ENCODE measurements at regions not wholly inside any gene's neighbourhood (a gene's known extent, or its start where the extent isn't known, plus 50 kb on each side); places are given as distances from the start of the nearest gene placed in this dataset.

- in situ Hi-C loops (cut with HindIII; ENCODE audit: low sequenced_read_pairs) = no loop called here
These were observed 283.4 kb downstream of the GAS1 start for GRCh38 chr9:86663905-86664304.

DNA sequence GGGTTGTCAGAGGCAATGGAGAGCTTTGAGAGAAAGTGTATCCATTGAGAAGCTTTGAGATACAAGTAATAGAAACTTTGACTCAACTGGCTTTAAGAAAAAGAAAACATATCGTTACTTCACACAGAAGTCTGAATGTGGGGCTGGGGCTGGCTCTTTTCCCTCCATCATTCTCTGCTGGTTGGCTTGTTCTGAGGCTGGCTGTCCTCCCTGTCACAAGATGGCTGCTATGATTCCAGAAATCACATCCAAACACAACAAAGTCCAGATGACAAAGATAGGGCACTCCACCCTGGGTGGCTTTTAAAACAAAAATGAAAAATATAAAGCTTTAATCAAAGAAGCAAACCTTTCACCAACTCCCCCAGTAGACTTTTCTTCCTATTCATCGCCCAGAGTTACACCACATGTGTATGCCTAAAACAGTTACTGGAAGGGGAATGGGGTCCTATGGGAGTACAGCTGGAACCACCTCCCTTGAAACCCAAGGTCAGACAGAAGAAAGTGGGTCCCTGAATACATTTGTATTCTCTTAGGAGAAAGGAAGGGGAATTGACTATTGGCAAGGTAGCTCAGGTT, 284.3 kb downstream of the GAS1 start:
- in situ Hi-C loops (cut with HindIII; ENCODE audit: low sequenced_read_pairs) = no loop called here

GRCh38 chr9:86660146-86660943, 287.0 kb downstream of the GAS1 start:
- in situ Hi-C loops (cut with HindIII; ENCODE audit: low sequenced_read_pairs) = no loop called here

GRCh38 chr9:86659413-86660046, 287.8 kb downstream of the GAS1 start:
- in situ Hi-C loops (cut with HindIII; ENCODE audit: low sequenced_read_pairs) = no loop called here

GRCh38 chr9:86655147-86655546, 292.2 kb downstream of the GAS1 start:
- in situ Hi-C loops (cut with HindIII; ENCODE audit: low sequenced_read_pairs) = no loop called here

- in situ Hi-C loops (cut with HindIII; ENCODE audit: low sequenced_read_pairs) = no loop called here
These were observed 293.8 kb downstream of the GAS1 start for GRCh38 chr9:86653466-86653865.

DNA sequence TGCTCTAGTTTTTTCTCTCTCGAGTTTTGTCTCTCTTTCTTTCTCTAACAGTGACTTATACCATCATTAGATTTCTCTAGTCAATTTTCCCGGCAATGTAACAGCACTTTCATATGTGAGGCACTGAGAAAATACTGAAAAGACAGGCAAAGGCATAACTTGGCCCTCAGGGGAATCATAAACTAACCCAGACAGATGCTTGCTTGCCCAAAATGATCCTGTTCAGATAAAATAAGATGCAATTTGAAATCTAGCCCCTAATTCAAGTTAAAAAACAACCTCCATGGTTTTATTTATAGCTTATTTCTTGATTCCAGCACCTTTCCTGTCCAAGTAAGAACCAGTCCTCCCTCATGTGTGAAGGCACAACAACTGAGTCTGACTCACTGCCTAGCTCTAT, 294.6 kb downstream of the GAS1 start:
- in situ Hi-C loops (cut with HindIII; ENCODE audit: low sequenced_read_pairs) = no loop called here

GRCh38 chr9:86649913-86650312, 295.7 kb upstream of the TUT7 start:
- in situ Hi-C loops (cut with HindIII; ENCODE audit: low sequenced_read_pairs) = no loop called here

DNA sequence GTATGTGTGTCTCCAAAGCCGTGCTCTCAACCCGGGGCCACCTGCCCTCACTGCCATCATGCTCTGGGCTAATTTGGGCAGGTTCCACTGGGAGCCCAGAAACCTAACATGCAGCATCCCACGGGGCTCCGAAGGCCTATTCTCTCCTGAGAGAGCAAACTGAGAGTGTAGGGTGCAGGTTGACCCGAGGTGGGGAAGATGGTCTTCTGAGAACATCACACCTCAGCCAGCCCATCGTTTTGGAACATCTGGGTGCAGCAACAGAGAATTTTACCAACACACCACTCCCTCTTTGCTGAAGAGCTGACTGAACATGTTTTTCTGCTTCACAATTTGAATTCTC, 294.6 kb upstream of the TUT7 start:
- in situ Hi-C loops (cut with HindIII; ENCODE audit: low sequenced_read_pairs) = no loop called here

- in situ Hi-C loops (cut with HindIII; ENCODE audit: low sequenced_read_pairs) = no loop called here
These were observed 294.1 kb upstream of the TUT7 start for GRCh38 chr9:86648156-86648827.

GRCh38 chr9:86645303-86645702, 291.1 kb upstream of the TUT7 start:
- in situ Hi-C loops (cut with HindIII; ENCODE audit: low sequenced_read_pairs) = no loop called here

GRCh38 chr9:86644675-86645034, 290.4 kb upstream of the TUT7 start:
- in situ Hi-C loops (cut with HindIII; ENCODE audit: low sequenced_read_pairs) = no loop called here

- in situ Hi-C loops (cut with HindIII; ENCODE audit: low sequenced_read_pairs) = no loop called here
These were observed 289.9 kb upstream of the TUT7 start for GRCh38 chr9:86643946-86644674.

GRCh38 chr9:86642721-86643120, 288.5 kb upstream of the TUT7 start:
- in situ Hi-C loops (cut with HindIII; ENCODE audit: low sequenced_read_pairs) = no loop called here

DNA sequence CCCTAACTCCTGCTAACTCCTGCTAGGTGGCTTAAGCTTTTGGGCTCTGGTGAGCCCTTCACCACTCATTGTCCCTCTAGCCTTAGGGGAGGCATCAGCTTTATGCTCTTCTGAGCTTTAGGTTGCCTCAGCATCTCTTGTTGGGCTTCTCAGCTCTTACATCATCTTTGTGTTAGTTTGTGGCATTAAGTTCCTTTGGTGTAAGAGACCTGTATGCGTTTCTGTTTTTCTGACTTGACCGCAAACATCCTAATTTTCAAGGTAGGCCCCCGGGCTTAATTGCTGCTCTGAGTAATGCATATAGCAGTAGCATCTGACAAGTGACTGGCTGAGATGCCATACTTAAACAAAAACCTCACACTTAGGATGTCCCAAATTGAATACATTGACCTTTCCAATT, 287.8 kb upstream of the TUT7 start:
- in situ Hi-C loops (cut with HindIII; ENCODE audit: low sequenced_read_pairs) = no loop called here

- in situ Hi-C loops (cut with HindIII; ENCODE audit: low sequenced_read_pairs) = no loop called here
These were observed 285.7 kb upstream of the TUT7 start for GRCh38 chr9:86639899-86640379.

GRCh38 chr9:86639287-86639686, 285.1 kb upstream of the TUT7 start:
- in situ Hi-C loops (cut with HindIII; ENCODE audit: low sequenced_read_pairs) = no loop called here

- in situ Hi-C loops (cut with HindIII; ENCODE audit: low sequenced_read_pairs) = no loop called here
These were observed 283.9 kb upstream of the TUT7 start for GRCh38 chr9:86638109-86638508.

DNA sequence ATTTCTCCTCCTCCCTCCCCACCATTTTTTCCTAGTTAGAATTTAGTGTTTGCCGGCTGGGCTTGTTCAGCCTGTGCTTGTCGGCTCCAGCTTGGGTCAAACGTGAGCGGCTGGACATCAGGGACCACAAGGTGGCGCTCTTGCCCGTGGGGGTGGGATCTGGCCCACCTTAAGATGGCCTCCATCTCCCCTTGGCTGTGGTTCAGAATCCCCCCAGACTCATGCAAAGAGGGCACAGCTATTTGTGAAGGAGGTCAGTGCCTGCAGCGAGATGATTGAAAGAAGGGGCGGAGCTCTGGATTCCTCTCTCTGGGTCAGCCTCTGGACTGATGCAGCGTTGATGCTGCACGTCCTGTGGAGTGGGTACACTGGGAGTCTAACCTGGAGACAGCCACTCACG, 283.3 kb upstream of the TUT7 start:
- in situ Hi-C loops (cut with HindIII; ENCODE audit: low sequenced_read_pairs) = no loop called here

GRCh38 chr9:86636519-86636918, 282.3 kb upstream of the TUT7 start:
- in situ Hi-C loops (cut with HindIII; ENCODE audit: low sequenced_read_pairs) = no loop called here

DNA sequence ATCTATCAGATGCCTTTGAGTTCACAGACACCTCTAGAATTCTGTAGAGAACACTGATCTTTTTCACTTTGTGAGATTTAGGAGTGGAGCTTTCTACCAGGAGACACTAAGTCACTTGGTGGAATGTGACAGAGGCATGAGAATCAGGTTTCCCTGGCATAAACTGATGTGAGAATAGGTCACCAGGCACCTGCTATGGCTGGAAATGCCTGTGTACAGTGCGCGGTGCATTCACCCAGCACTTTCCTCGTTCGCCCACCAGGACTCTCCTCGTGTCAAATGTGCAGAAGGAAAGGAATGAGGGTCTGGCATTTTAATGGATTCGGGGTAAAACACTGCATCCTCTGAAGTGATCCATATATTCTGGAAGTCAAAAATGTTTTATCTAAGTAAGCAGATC, 281.8 kb upstream of the TUT7 start:
- in situ Hi-C loops (cut with HindIII; ENCODE audit: low sequenced_read_pairs) = no loop called here
